COLO829 (cell line): ENCODE measurements at regions not wholly inside any gene's neighbourhood (a gene's known extent, or its start where the extent isn't known, plus 50 kb on each side); places are given as distances from the start of the nearest gene placed in this dataset.

ENCODE experiments used
- DNase-seq: peaks from one replicate; pipeline ENCODE4 v3.0.0; 2012; ENCODE audit warnings: low spot score

DNA sequence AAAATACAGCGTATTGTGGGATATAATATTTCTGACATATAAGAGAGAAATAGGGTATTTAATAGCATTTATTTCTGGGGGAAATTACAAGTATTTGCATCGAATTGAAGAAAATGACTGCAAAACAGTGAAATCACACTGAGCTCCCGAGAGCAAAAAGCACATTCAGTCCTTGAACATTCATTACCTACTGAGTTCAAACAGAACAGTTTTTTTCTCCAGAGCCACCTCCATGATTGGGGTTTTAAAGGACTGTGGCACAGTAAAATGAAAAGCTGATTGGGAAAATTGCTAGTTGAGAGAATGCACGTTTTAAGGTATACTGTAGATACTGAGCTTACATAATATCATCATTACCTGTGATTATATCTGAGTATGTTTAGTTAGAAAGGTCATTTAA, 58.0 kb upstream of the TRPC4 start:
- DNase-seq: no peak

DNA sequence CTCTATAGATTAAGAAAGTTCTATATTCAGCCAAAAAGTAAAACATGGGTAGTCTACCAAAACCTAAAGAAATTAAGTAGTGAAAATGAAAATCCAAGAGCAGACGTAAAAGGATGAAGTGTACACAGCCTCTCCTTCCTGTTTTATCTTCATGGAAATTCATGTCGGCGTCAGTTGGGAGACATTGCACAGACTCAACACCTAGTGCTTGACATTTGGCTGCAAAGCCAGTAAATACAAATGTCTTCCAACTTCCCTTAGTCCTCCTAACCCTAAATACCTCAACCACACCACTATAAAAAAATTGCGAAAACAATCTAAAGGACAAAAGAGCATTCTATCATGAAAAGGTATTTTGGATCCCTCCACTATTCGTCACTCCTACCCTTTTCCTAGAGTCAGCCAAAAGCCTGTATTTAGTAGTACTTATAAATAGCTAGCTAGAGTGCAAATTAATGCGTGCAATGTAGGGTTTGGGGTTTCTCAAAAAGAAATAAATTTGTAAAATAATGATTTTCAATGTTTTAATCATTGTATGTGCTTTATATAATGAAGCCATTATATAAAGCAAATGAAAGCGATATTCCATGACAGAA, 56.4 kb upstream of the TRPC4 start:
- no peak for DNase-seq

DNA sequence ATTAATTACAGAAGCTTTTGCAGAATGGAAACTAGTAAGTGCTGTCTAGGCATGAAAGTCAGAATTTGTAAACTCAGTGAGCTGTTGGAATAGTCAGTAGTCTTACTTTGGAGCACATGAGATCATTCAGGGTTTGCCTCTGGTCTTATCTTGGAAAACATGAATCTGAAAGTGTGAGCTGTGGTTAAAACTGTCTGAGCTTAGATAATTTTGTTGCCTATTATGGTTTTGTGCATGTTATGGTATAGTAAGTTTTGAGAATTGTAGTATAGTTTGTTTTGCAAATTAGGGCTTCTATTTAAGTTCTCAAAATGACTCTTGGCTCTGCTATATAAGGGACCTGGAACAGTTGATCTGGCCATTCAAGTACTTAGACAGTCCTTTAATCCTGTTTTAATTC, 53.7 kb upstream of the TRPC4 start:
- no peak for DNase-seq

DNA sequence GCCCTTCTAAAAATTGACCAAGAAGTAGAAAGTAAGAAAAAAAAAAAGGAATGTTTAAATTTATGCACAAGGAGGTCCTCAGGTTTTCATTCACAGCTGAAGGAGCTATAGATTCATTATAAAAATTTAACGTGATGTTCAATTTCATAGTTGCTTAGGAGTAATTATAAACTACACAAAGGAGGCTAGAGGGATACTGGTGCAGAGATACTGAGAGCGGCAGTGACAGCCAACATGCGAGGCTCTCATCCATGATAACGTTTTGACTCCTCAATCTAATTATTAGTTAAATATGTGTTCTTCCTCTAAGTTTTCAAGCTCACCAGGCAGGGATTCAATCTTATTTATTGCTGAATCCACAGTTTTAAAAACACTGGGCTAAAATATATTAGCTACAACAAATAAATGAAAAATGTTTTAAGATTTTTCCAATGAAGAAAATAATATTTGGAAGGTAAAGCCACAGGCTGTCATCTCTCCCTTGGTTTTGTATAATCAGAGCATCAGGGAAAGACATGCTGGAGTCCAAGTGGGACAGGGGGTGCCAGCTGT, 49.8 kb upstream of the TRPC4 start:
- no peak for DNase-seq
